Astrocyte (in vitro differentiated cells and primary cell): ENCODE measurements at regions not wholly inside any gene's neighbourhood (a gene's known extent, or its start where the extent isn't known, plus 50 kb on each side); places are given as distances from the start of the nearest gene placed in this dataset.
"Not testable (repeated sequence)": the region's sequence is repeated elsewhere in the genome, so short reads cannot be mapped to it uniquely, and the experiment has no call there.

Experiments used
- DNase-seq: peaks from one replicate; pipeline ENCODE4 v3.0.0-alpha.2; 2010; ENCODE audit warnings: low read depth
- FAIRE-seq: peaks from 2 replicates; lab custom pipeline; 2011; peaks lifted over from hg19 to GRCh38; lab: Jason Lieb, UNC
- H2AFZ ChIP-seq: 2 replicates; pipeline ENCODE4 v1.6.0; 2012; ENCODE audit warnings: low read depth, low read length, inconsistent platforms
- H3K27ac ChIP-seq: 2 replicates; pipeline ENCODE4 v1.5.1; 2011; ENCODE audit warnings: low read depth, low read length, inconsistent platforms
- H3K27me3 ChIP-seq: 2 replicates; pipeline ENCODE4 v1.6.0; 2011; ENCODE audit warnings: low read length, inconsistent platforms; ENCODE audit not compliant: insufficient read depth
- H3K36me3 ChIP-seq: 2 replicates; pipeline ENCODE4 v1.5.1; 2011; ENCODE audit warnings: low read length, inconsistent platforms; ENCODE audit not compliant: insufficient read depth
- H3K4me1 ChIP-seq: 2 replicates; pipeline ENCODE4 v1.5.1; 2011; ENCODE audit warnings: low read length, inconsistent platforms; ENCODE audit not compliant: insufficient read depth
- H3K4me2 ChIP-seq: 2 replicates; pipeline ENCODE4 v1.6.0; 2012; ENCODE audit warnings: low read length, inconsistent platforms
- H3K4me3 ChIP-seq: 2 replicates; pipeline ENCODE4 v1.5.1; 2011; ENCODE audit warnings: low read depth, mild to moderate bottlenecking, low read length, inconsistent platforms; ENCODE audit not compliant: insufficient read depth
- H3K79me2 ChIP-seq: 2 replicates; pipeline ENCODE4 v1.6.0; 2012; ENCODE audit warnings: mild to moderate bottlenecking, low read length, inconsistent platforms; ENCODE audit not compliant: insufficient read depth
- H3K9ac ChIP-seq: 2 replicates; pipeline ENCODE4 v1.6.0; 2012; ENCODE audit warnings: mild to moderate bottlenecking, low read length, inconsistent platforms
- H3K9me3 ChIP-seq: 2 replicates; pipeline ENCODE4 v1.5.1; 2012; ENCODE audit warnings: low read depth, mild to moderate bottlenecking, low read length, inconsistent platforms; ENCODE audit not compliant: insufficient read depth
- H4K20me1 ChIP-seq: 2 replicates; pipeline ENCODE4 v1.6.0; 2012; ENCODE audit warnings: low read length, inconsistent platforms; ENCODE audit not compliant: insufficient read depth
- H3K27ac Mint-ChIP-seq: one replicate; pipeline ENCODE4 v1.8.0; 2021; ENCODE audit warnings: mild to moderate bottlenecking, mixed read lengths; ENCODE audit not compliant: unreplicated experiment
- H3K27me3 Mint-ChIP-seq: one replicate; pipeline ENCODE4 v1.8.0; 2021; ENCODE audit warnings: low read depth, mixed read lengths; ENCODE audit not compliant: unreplicated experiment
- H3K36me3 Mint-ChIP-seq: one replicate; pipeline ENCODE4 v1.8.0; 2021; ENCODE audit warnings: low read depth, mixed read lengths; ENCODE audit not compliant: unreplicated experiment
- H3K4me1 Mint-ChIP-seq: one replicate; pipeline ENCODE4 v1.8.0; 2021; ENCODE audit warnings: low read depth, mixed read lengths; ENCODE audit not compliant: unreplicated experiment
- H3K4me3 Mint-ChIP-seq: one replicate; pipeline ENCODE4 v1.8.0; 2021; ENCODE audit warnings: mild to moderate bottlenecking, moderate library complexity, mixed read lengths; ENCODE audit not compliant: unreplicated experiment
- H3K9me3 Mint-ChIP-seq: one replicate; pipeline ENCODE4 v1.8.0; 2021; ENCODE audit warnings: mild to moderate bottlenecking, mixed read lengths; ENCODE audit not compliant: unreplicated experiment

DNA sequence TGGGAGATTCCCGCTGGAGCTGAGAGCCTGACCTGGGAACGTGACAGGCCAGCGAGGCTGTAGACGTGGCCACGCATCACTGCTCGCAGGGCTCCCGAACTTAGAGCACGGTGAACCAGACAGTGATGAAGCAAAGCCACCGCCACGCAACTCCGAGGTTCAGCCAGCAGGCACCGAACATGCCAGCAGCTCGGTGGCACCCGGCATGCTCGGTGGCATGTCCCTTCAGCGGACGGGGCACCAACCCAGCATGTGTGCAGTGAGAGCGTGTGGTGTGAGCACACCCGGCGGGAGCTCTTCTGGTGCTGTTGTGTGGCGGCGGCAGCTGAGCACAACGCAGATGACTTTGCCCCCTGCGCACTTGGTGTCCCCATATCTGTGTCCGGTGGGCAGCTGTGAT, 4468.2 kb upstream of the TPTE start:
- H3K36me3 ChIP-seq, H3K27me3 Mint-ChIP-seq, H3K4me1 ChIP-seq, H3K9me3 ChIP-seq, H3K27ac ChIP-seq, H3K4me2 ChIP-seq, H3K27me3 ChIP-seq, H3K4me3 Mint-ChIP-seq, H3K27ac Mint-ChIP-seq, DNase-seq, H3K9me3 Mint-ChIP-seq, H3K36me3 Mint-ChIP-seq, H3K9ac ChIP-seq, H3K4me3 ChIP-seq, H2AFZ ChIP-seq, H4K20me1 ChIP-seq, H3K79me2 ChIP-seq, FAIRE-seq, H3K4me1 Mint-ChIP-seq: not testable (repeated sequence)

DNA sequence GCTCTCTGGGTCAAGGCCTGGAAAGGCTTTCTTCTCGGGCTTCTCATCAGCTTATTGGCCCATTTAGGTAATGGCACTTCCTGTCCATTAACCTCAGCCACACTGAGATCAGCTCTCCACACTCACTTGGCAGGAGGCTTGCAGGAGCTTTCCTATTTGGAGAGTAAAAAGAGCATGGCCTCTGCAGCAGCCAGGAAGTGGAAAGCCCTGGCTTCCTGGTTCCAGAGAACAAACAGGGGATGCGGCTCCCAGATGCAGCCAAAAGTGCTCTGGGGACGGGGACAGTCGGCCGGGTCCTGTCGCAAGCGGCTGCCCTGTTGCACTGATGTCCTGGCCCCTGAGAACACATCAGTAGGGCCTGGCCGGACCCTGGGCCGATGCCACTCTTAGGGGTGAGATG, 4462.4 kb upstream of the TPTE start:
- not testable (repeated sequence) for H3K4me3 ChIP-seq, H3K27ac Mint-ChIP-seq, H3K4me1 Mint-ChIP-seq, H3K4me2 ChIP-seq, H3K4me1 ChIP-seq, H3K4me3 Mint-ChIP-seq, H3K36me3 Mint-ChIP-seq, FAIRE-seq, H2AFZ ChIP-seq, H3K27me3 ChIP-seq, H3K27ac ChIP-seq, H3K9me3 Mint-ChIP-seq, H3K79me2 ChIP-seq, H4K20me1 ChIP-seq, H3K36me3 ChIP-seq, H3K9ac ChIP-seq, DNase-seq, H3K27me3 Mint-ChIP-seq, H3K9me3 ChIP-seq

DNA sequence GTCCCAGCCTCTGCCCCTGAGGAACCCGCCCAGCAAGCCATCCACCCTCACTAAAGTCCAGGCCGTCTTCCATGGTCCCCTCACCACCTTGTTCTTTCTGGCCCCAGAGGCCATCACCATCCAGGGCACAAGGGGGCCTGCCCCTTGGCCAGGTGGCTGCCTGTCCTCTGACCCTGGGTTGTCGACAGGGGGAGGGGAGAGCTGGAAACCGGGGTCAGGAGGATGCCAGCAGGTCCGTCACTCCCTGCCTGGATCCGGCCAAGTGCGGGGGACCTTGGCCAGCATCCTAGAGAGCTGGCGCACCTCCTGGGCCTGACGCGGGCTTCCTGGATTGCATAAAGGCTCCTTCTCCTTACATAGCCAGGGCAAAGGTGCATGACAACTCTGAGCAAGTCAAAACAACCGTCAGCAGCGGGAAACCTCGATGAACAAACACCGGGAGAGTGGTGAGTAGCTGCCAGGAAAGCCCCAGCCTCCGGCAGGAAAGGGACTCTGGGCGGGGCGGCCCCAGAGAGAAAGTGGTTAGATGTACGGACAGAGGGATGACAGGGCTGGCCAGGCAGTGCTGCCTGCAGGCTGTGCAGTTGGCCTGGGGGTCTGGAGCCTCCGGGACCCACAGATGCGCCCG, 4461.2 kb upstream of the TPTE start:
- not testable (repeated sequence) for H3K36me3 ChIP-seq, H3K27me3 Mint-ChIP-seq, H3K9ac ChIP-seq, H3K4me1 Mint-ChIP-seq, H3K4me2 ChIP-seq, H3K27me3 ChIP-seq, H3K27ac Mint-ChIP-seq, H2AFZ ChIP-seq, H4K20me1 ChIP-seq, DNase-seq, H3K9me3 ChIP-seq, H3K36me3 Mint-ChIP-seq, H3K4me3 Mint-ChIP-seq, H3K27ac ChIP-seq, H3K79me2 ChIP-seq, H3K4me1 ChIP-seq, H3K9me3 Mint-ChIP-seq, H3K4me3 ChIP-seq, FAIRE-seq

DNA sequence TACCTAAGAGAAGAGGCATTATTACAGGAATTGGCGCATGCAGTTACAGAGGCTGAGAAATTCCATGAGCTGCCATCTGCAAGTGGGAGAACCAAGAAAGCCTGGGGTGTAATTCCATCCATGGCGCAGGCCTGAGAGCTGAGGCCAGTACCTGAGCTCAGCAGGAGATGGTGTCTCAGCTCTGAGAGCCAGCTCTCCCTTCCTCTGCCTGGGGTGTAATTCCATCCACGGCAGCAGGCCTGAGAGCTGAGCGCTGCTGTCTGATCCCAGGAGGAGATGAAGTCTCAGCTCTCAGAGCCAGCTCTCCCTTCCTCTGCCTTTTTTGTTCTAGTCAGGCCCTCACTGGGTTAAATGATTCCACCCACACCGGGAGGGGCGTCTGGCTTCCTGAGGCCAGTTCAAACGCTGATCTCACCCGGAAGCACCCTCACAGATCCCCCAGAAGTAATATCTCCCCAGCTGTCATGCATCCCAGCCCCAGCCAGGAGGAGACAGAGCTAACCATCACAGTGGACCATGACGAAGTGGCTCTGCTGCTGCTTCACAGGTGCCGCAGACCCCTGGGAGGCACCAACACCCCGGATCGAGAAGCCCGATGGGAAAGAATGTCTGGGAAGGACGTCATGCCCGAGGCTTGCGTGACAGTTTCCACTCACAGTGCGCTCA, 4454.9 kb upstream of the TPTE start:
- H2AFZ ChIP-seq, H3K79me2 ChIP-seq, H3K27ac ChIP-seq, H3K9me3 Mint-ChIP-seq, FAIRE-seq, H3K36me3 ChIP-seq, H3K36me3 Mint-ChIP-seq, H3K4me3 Mint-ChIP-seq, H3K27ac Mint-ChIP-seq, H3K4me3 ChIP-seq, DNase-seq, H3K4me2 ChIP-seq, H3K27me3 Mint-ChIP-seq, H4K20me1 ChIP-seq, H3K27me3 ChIP-seq, H3K4me1 Mint-ChIP-seq, H3K9me3 ChIP-seq, H3K9ac ChIP-seq, H3K4me1 ChIP-seq: not testable (repeated sequence)

DNA sequence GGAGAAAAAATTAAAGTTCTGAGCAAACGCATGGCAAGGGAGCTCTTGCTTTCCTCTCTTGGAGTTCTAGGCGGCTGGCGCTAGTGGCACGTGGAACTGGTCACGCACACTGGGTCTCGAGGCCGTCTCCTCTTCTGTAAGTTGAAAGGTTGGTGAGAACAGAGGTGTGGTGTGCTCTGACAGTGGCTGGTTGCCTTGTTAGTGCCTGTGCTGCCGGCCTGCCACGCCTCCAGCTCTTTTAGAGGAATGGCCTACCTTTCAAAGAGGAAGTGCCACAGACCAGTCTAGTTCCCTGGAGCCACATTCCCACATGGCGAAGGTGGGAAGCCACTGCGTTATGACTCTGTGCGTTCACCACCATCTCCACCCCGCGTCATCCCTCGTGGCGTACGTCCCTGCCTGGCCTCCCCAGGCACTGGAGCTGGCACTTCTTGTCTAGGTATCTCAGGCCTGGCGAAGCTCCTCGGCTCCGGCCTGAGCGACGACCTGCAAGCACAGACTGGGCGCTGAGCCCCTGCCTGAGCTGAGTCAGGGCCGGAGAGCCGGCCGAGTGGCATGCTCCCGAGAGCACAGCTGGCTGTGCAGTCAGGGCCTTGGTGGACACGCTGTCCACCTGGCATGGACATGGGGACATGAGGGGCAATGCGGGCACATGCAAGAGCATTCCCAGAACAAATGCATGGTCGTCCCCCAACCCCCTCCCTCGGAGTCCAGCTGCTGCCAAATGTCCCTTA, 4453.1 kb upstream of the TPTE start:
- not testable (repeated sequence) for H3K4me1 ChIP-seq, FAIRE-seq

DNA sequence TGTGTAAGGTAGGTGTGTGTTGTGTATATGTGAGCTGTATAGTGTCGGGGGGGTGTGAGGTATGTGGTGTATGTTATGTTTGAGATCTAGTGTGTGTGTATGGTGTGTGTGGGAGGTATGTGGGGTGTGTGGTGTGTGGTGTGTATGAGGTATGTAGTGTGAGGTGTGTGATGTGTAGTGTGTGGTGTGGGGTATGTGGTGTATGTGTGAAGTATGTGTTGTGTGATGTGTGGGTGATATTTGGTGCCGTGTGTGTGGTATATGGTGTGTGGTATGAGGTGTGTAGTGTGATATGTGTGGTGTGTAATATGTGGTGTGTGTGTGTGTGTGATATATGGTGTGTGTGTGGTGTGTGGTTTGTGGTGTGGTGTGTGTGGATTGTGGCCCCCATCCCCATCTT, 4451.2 kb upstream of the TPTE start:
- H3K36me3 ChIP-seq, DNase-seq, H4K20me1 ChIP-seq, H3K4me2 ChIP-seq, H3K36me3 Mint-ChIP-seq, H3K9me3 ChIP-seq, H2AFZ ChIP-seq, H3K4me1 ChIP-seq, H3K4me3 Mint-ChIP-seq, H3K27me3 ChIP-seq, H3K27ac Mint-ChIP-seq, H3K27me3 Mint-ChIP-seq, H3K4me3 ChIP-seq, H3K79me2 ChIP-seq, H3K4me1 Mint-ChIP-seq, H3K9me3 Mint-ChIP-seq, H3K9ac ChIP-seq, H3K27ac ChIP-seq, FAIRE-seq: not testable (repeated sequence)

More for the DNA sequence above, 4453.1 kb upstream of the TPTE start:
- not testable (repeated sequence) for H3K27me3 Mint-ChIP-seq, DNase-seq, H3K4me2 ChIP-seq, H3K27ac ChIP-seq, H4K20me1 ChIP-seq, H3K4me3 Mint-ChIP-seq, H3K4me3 ChIP-seq, H3K79me2 ChIP-seq, H2AFZ ChIP-seq, H3K9ac ChIP-seq, H3K36me3 ChIP-seq, H3K27ac Mint-ChIP-seq, H3K9me3 Mint-ChIP-seq, H3K9me3 ChIP-seq, H3K27me3 ChIP-seq, H3K36me3 Mint-ChIP-seq, H3K4me1 Mint-ChIP-seq
